GM12892 (cell line): ENCODE measurements at regions not wholly inside any gene's neighbourhood (a gene's known extent, or its start where the extent isn't known, plus 50 kb on each side); places are given as distances from the start of the nearest gene placed in this dataset.
"Not testable (repeated sequence)": the region's sequence is repeated elsewhere in the genome, so short reads cannot be mapped to it uniquely, and the experiment has no call there.

Source experiments
- POLR2A ChIP-seq: IDR thresholded peaks from 2 replicates; pipeline ENCODE4 v1.6.1; 2011; ENCODE audit warnings: low read depth, low read length, control low read depth
- POLR2AphosphoS5 ChIP-seq: IDR thresholded peaks from 2 replicates; pipeline ENCODE4 v1.6.1; 2011; ENCODE audit warnings: low read depth, low read length, control low read depth

GRCh38 chr1:149664624-149665023, 81.0 kb downstream of the PPIAL4C start:
- TF ChIP-seq POLR2A, POLR2AphosphoS5: not testable (repeated sequence)
